ENCODE measurements at regions not wholly inside any gene's neighbourhood (a gene's known extent, or its start where the extent isn't known, plus 50 kb on each side); places are given as distances from the start of the nearest gene placed in this dataset.

- TF ChIP-seq EZH2 (IDR thresholded peaks at IDR 0.05) (no peak), CTCF (IDR thresholded peaks at IDR 0.05) (no peak), EZH2phosphoT487 (IDR thresholded peaks at IDR 0.05) (no peak)
These were observed 52.8 kb upstream of the CADM1 start for GRCh38 chr11:115556984-115557383.
